HEK293 (cell line): ENCODE measurements at regions not wholly inside any gene's neighbourhood (a gene's known extent, or its start where the extent isn't known, plus 50 kb on each side); places are given as distances from the start of the nearest gene placed in this dataset.

Experiments used
- CTCF ChIA-PET: fragments of 350-600 bp; formaldehyde crosslinking; extraction: SDS; loops from one replicate; lab custom pipeline; 2021; ENCODE audit warnings: antibody characterized with exemption; lab: Yijun Ruan, JAX
- POLR2A ChIA-PET: fragments of 300-600 bp; formaldehyde crosslinking; extraction: SDS; loops from one replicate; lab custom pipeline; 2020; ENCODE audit warnings: antibody characterized with exemption, inconsistent platforms; lab: Yijun Ruan, JAX
- H3K27ac ChIP-seq: fragments of 200-500 bp; sonication (Bioruptor generic); 2 replicates; pipeline ENCODE4 v1.5.1; 2014; ENCODE audit warnings: low read depth, low read length, control low read depth, inconsistent platforms; ENCODE audit errors: extremely low read depth
- H3K36me3 ChIP-seq, 2 experiments: fragments of 200-500 bp in 1 of 2; sonication (Bioruptor generic) in 1 of 2; 1 replicate in 1 of 2; 2 replicates in 1 of 2; pipeline ENCODE4 v1.5.1; 2014 to 2017; ENCODE audit warnings: inconsistent platforms in 2 of 2, low read length in 2 of 2; ENCODE audit not compliant: control insufficient read depth in 2 of 2, insufficient read depth in 1 of 2
- H3K4me1 ChIP-seq: fragments of 200-500 bp; sonication (Bioruptor generic); 2 replicates; pipeline ENCODE4 v1.5.1; 2014; ENCODE audit warnings: mild to moderate bottlenecking, low read length, inconsistent platforms; ENCODE audit not compliant: control insufficient read depth, insufficient read depth
- H3K4me3 ChIP-seq: 2 replicates; pipeline ENCODE4 v1.5.1; 2011; ENCODE audit warnings: low read depth, mild to moderate bottlenecking, control low read depth, low read length, moderate library complexity
- H3K9me3 ChIP-seq: fragments of 200-500 bp; sonication (Bioruptor generic); 2 replicates; pipeline ENCODE4 v1.5.1; 2014; ENCODE audit warnings: low read depth, low read length, inconsistent platforms; ENCODE audit not compliant: control insufficient read depth, insufficient read depth
- EGR2 ChIP-seq: fragments of 450-650 bp; formaldehyde crosslinking; IDR thresholded peaks from 2 replicates; pipeline ENCODE4 v1.5.1; 2016; ENCODE audit warnings: low read depth, missing biosample characterization, missing genetic modification characterization
- GLIS1 ChIP-seq: fragments of 450-650 bp; formaldehyde crosslinking; IDR thresholded peaks from 2 replicates; pipeline ENCODE4 v1.5.1; 2016; ENCODE audit warnings: missing biosample characterization, missing genetic modification characterization
- HOXA7 ChIP-seq: sonication (generic); formaldehyde crosslinking; IDR thresholded peaks from 2 replicates; pipeline ENCODE4 v1.8.1; 2022; ENCODE audit warnings: missing genetic modification reagents, borderline replicate concordance
- KLF16 ChIP-seq: fragments of 450-650 bp; formaldehyde crosslinking; IDR thresholded peaks from 2 replicates; pipeline ENCODE4 v1.5.1; 2017; ENCODE audit warnings: missing biosample characterization, missing genetic modification characterization
- TCF7L2 ChIP-seq: IDR thresholded peaks from 2 replicates; pipeline ENCODE4 v1.6.1; 2011; ENCODE audit warnings: low read depth, mild to moderate bottlenecking, inconsistent platforms, low read length, moderate library complexity, borderline replicate concordance
- YY2 ChIP-seq: fragments of 450-650 bp; formaldehyde crosslinking; IDR thresholded peaks from 2 replicates; pipeline ENCODE4 v1.5.1; 2016; ENCODE audit warnings: missing biosample characterization, missing genetic modification characterization
- ZBTB10 ChIP-seq: fragments of 450-650 bp; formaldehyde crosslinking; IDR thresholded peaks from 2 replicates; pipeline ENCODE4 v1.5.1; 2016; ENCODE audit warnings: missing biosample characterization, missing genetic modification characterization
- ZEB2 ChIP-seq: fragments of 450-650 bp; formaldehyde crosslinking; IDR thresholded peaks from 2 replicates; pipeline ENCODE4 v1.5.1; 2016; ENCODE audit warnings: missing biosample characterization, missing genetic modification characterization
- ZFHX2 ChIP-seq: fragments of 450-650 bp; formaldehyde crosslinking; conservative IDR thresholded peaks from 2 replicates; pipeline ENCODE4 v1.5.1; 2016; ENCODE audit warnings: missing biosample characterization, missing genetic modification characterization
- ZNF146 ChIP-seq: fragments of 450-650 bp; formaldehyde crosslinking; IDR thresholded peaks from 2 replicates; pipeline ENCODE4 v1.5.1; 2016; ENCODE audit warnings: missing biosample characterization, missing genetic modification characterization
- ZNF18 ChIP-seq: fragments of 450-650 bp; formaldehyde crosslinking; IDR thresholded peaks from 2 replicates; pipeline ENCODE4 v1.5.1; 2016; ENCODE audit warnings: missing biosample characterization, missing genetic modification characterization
- ZNF19 ChIP-seq: fragments of 450-650 bp; formaldehyde crosslinking; IDR thresholded peaks from 2 replicates; pipeline ENCODE4; 2016; ENCODE audit warnings: missing biosample characterization, missing genetic modification characterization, low read depth
- ZNF335 ChIP-seq: fragments of 450-650 bp; formaldehyde crosslinking; conservative IDR thresholded peaks from 2 replicates; pipeline ENCODE4 v1.5.1; 2016; ENCODE audit warnings: missing biosample characterization, missing genetic modification characterization
- ZNF548 ChIP-seq: fragments of 450-650 bp; formaldehyde crosslinking; IDR thresholded peaks from 2 replicates; pipeline ENCODE4 v1.5.1; 2016; ENCODE audit warnings: missing biosample characterization, missing genetic modification characterization
- ZNF555 ChIP-seq: fragments of 450-650 bp; formaldehyde crosslinking; conservative IDR thresholded peaks from 2 replicates; pipeline ENCODE4 v1.5.1; 2017; ENCODE audit warnings: missing biosample characterization, mild to moderate bottlenecking, missing genetic modification characterization, inconsistent platforms
- ZNF585B ChIP-seq: fragments of 450-650 bp; formaldehyde crosslinking; IDR thresholded peaks from 2 replicates; pipeline ENCODE4 v1.5.1; 2016; ENCODE audit warnings: missing biosample characterization, missing genetic modification characterization
- ZNF610 ChIP-seq: fragments of 450-650 bp; formaldehyde crosslinking; IDR thresholded peaks from 2 replicates; pipeline ENCODE4 v1.5.1; 2016; ENCODE audit warnings: missing biosample characterization, missing genetic modification characterization, borderline replicate concordance
- ZNF624 ChIP-seq: fragments of 450-650 bp; formaldehyde crosslinking; IDR thresholded peaks from 2 replicates; pipeline ENCODE4 v1.5.1; 2017; ENCODE audit warnings: missing biosample characterization, missing genetic modification characterization
- ZNF76 ChIP-seq: fragments of 450-650 bp; formaldehyde crosslinking; IDR thresholded peaks from 2 replicates; pipeline ENCODE4; 2016; ENCODE audit warnings: low read depth, missing biosample characterization, missing genetic modification characterization, borderline replicate concordance
- ZNF792 ChIP-seq: fragments of 450-650 bp; formaldehyde crosslinking; IDR thresholded peaks from 2 replicates; pipeline ENCODE4 v1.5.1; 2016; ENCODE audit warnings: missing biosample characterization, missing genetic modification characterization
- ZSCAN16 ChIP-seq: fragments of 450-650 bp; formaldehyde crosslinking; IDR thresholded peaks from 2 replicates; pipeline ENCODE4 v1.5.1; 2016; ENCODE audit warnings: missing biosample characterization, missing genetic modification characterization
- ZSCAN30 ChIP-seq: fragments of 450-650 bp; IDR thresholded peaks from 2 replicates; pipeline ENCODE4 v1.5.1; 2018; ENCODE audit warnings: missing biosample characterization, mild to moderate bottlenecking, missing genetic modification characterization, moderate library complexity
- TF ChIP-seq, protein P1 (sequence below): fragments of 450-650 bp; formaldehyde crosslinking; IDR thresholded peaks from 2 replicates; pipeline ENCODE4 v1.5.1; 2017; ENCODE audit warnings: missing biosample characterization, missing genetic modification characterization
- TF ChIP-seq, protein P2 (sequence below): fragments of 450-650 bp; formaldehyde crosslinking; IDR thresholded peaks from 2 replicates; pipeline ENCODE4 v1.5.1; 2016; ENCODE audit warnings: missing biosample characterization, missing genetic modification characterization, borderline replicate concordance

GRCh38 chr7:17661982-17662585 lies 278.2 kb downstream of the SNX13 start:
- CTCF ChIA-PET = interaction anchor here (0.5 to 1.2 kb wide), 6 partner anchors 19 to 1434 kb away, joined by 3 to 7 read pairs (median 3); no protein-coding TSS in a partner anchor
- TF ChIP-seq EGR2 (tag by site-specific recombination) (peak; percentile 79), ZNF19 (tag by site-specific recombination) (no peak), GLIS1 (peak; percentile 70), ZFHX2 (tag by site-specific recombination) (peak; percentile 92), ZNF146 (tag by site-specific recombination) (no peak), ZNF555 (tag by site-specific recombination) (no peak)
- Histone ChIP-seq H3K27ac (no peak overlapping the region), H3K36me3 (no peaks in the 10 kb centered on the region), H3K4me3 (no peak overlapping the region), H3K4me1 (no peaks in the 10 kb centered on the region), H3K9me3 (no peaks in the 10 kb centered on the region)
- POLR2A ChIA-PET = no interaction called here

- ChIA-PET CTCF (interaction anchor here (0.6 to 1.1 kb wide), 3 partner anchors 16 to 1433 kb away, joined by 3 to 7 read pairs (median 4); no protein-coding TSS in a partner anchor), POLR2A (no interaction called here)
- H3K4me3 ChIP-seq = no peak overlapping the region
- H3K9me3 ChIP-seq = no peaks in the 10 kb centered on the region
- H3K27ac ChIP-seq = no peak overlapping the region
- TF ChIP-seq YY2 (tag by site-specific recombination) = no peak
- no peak for TF ChIP-seq ZSCAN30
- no peak for TF ChIP-seq ZSCAN16
- no peak for TF ChIP-seq ZNF548 (tag by site-specific recombination)
- TF ChIP-seq ZNF76 (tag by site-specific recombination) = no peak
- TF ChIP-seq ZNF792 = no peak
- TF ChIP-seq ZBTB10 = no peak
- TF ChIP-seq ZEB2 (tag by site-specific recombination) = no peak
- TF ChIP-seq TCF7L2 = no peak
- H3K36me3 ChIP-seq = no peaks in the 10 kb centered on the region
- H3K4me1 ChIP-seq = no peaks in the 10 kb centered on the region
These were observed 277.1 kb downstream of the SNX13 start for GRCh38 chr7:17663061-17663675.

DNA sequence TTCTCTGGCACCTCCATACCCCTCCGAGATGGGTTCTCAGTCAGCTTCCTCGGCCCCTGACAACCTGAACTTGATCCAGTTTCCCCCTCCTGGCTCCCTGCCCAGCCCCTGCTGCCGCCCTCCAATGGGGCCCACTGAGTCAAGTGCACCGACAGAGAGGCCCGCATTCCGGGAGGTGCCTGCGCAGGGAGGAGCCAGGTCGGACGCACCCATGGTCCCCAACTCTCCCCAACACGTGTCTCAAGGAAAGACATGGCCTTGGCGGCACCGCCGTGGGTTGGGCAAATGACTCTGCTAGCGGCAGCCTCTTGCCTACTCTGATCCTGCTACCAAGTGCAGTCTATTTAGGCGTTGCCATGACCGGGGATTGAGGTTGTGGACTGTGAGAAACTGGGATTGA lies 275.3 kb downstream of the SNX13 start:
- H3K4me3 ChIP-seq = no peak overlapping the region
- no peaks in the 10 kb centered on the region for H3K36me3 ChIP-seq
- no peaks in the 10 kb centered on the region for H3K9me3 ChIP-seq
- POLR2A ChIA-PET = no interaction called here
- H3K27ac ChIP-seq = no peak overlapping the region
- no peaks in the 10 kb centered on the region for H3K4me1 ChIP-seq
- CTCF ChIA-PET = no interaction called here
- TF ChIP-seq KLF16 (tag by site-specific recombination) (no peak), ZNF335 (no peak), ZNF624 (no peak), ZNF585B (no peak), HOXA7 (no peak), ZNF18 (tag by site-specific recombination) (no peak), ZNF610 (tag by site-specific recombination) (no peak)
- TF ChIP-seq, protein P1, sequence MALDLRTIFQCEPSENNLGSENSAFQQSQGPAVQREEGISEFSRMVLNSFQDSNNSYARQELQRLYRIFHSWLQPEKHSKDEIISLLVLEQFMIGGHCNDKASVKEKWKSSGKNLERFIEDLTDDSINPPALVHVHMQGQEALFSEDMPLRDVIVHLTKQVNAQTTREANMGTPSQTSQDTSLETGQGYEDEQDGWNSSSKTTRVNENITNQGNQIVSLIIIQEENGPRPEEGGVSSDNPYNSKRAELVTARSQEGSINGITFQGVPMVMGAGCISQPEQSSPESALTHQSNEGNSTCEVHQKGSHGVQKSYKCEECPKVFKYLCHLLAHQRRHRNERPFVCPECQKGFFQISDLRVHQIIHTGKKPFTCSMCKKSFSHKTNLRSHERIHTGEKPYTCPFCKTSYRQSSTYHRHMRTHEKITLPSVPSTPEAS (tag by site-specific recombination) = no peak
- TF ChIP-seq, protein P2, sequence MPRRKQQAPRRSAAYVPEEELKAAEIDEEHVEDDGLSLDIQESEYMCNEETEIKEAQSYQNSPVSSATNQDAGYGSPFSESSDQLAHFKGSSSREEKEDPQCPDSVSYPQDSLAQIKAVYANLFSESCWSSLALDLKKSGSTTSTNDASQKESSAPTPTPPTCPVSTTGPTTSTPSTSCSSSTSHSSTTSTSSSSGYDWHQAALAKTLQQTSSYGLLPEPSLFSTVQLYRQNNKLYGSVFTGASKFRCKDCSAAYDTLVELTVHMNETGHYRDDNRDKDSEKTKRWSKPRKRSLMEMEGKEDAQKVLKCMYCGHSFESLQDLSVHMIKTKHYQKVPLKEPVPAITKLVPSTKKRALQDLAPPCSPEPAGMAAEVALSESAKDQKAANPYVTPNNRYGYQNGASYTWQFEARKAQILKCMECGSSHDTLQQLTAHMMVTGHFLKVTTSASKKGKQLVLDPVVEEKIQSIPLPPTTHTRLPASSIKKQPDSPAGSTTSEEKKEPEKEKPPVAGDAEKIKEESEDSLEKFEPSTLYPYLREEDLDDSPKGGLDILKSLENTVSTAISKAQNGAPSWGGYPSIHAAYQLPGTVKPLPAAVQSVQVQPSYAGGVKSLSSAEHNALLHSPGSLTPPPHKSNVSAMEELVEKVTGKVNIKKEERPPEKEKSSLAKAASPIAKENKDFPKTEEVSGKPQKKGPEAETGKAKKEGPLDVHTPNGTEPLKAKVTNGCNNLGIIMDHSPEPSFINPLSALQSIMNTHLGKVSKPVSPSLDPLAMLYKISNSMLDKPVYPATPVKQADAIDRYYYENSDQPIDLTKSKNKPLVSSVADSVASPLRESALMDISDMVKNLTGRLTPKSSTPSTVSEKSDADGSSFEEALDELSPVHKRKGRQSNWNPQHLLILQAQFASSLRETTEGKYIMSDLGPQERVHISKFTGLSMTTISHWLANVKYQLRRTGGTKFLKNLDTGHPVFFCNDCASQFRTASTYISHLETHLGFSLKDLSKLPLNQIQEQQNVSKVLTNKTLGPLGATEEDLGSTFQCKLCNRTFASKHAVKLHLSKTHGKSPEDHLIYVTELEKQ (tag by site-specific recombination) = no peak
